ENCODE measurements at regions not wholly inside any gene's neighbourhood (a gene's known extent, or its start where the extent isn't known, plus 50 kb on each side); places are given as distances from the start of the nearest gene placed in this dataset.

GRCh38 chr2:180456801-180457200, 449.7 kb upstream of the CWC22 start:
- Histone ChIP-seq H3K9ac (ENCODE audit: low read length) (no peak overlapping the region), H3K9me3 (replicated peaks; ENCODE audit: insufficient read depth, low read length) (no peaks in the 10 kb centered on the region), H3K4me1 (ENCODE audit: low read length) (no peaks in the 10 kb centered on the region), H3K9me2 (replicated peaks; ENCODE audit: insufficient read depth, low read length) (no peaks in the 10 kb centered on the region), H3K27me3 (replicated peaks; ENCODE audit: insufficient read depth, low read length) (no peaks in the 10 kb centered on the region), H3K4me2 (ENCODE audit: low read depth, low read length) (no peak overlapping the region), H3K4me3 (ENCODE audit: low read length) (no peak overlapping the region), H3K36me3 (replicated peaks; ENCODE audit: insufficient read depth, low read length) (no peaks in the 10 kb centered on the region), H4K20me1 (ENCODE audit: insufficient read depth, low read length) (no peaks in the 10 kb centered on the region), H3F3A (ENCODE audit: insufficient read depth, low read length) (no peaks in the 10 kb centered on the region), H3K79me2 (ENCODE audit: low read length) (no peaks in the 10 kb centered on the region), H2AFZ (ENCODE audit: low read length) (no peak overlapping the region), H3K27ac (ENCODE audit: low read length) (no peak overlapping the region)
- no peak for TF ChIP-seq EZH2phosphoT487 (IDR thresholded peaks at IDR 0.05; ENCODE audit: low read length)
- TF ChIP-seq, protein P1, sequence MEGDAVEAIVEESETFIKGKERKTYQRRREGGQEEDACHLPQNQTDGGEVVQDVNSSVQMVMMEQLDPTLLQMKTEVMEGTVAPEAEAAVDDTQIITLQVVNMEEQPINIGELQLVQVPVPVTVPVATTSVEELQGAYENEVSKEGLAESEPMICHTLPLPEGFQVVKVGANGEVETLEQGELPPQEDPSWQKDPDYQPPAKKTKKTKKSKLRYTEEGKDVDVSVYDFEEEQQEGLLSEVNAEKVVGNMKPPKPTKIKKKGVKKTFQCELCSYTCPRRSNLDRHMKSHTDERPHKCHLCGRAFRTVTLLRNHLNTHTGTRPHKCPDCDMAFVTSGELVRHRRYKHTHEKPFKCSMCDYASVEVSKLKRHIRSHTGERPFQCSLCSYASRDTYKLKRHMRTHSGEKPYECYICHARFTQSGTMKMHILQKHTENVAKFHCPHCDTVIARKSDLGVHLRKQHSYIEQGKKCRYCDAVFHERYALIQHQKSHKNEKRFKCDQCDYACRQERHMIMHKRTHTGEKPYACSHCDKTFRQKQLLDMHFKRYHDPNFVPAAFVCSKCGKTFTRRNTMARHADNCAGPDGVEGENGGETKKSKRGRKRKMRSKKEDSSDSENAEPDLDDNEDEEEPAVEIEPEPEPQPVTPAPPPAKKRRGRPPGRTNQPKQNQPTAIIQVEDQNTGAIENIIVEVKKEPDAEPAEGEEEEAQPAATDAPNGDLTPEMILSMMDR (IDR thresholded peaks at IDR 0.05; ENCODE audit: low read length) = no peak
- no peak for DNase-seq

- DNase-seq = no peak
- H2AFZ ChIP-seq (ENCODE audit: low read length) = no peak overlapping the region
- H3K79me2 ChIP-seq (ENCODE audit: low read length) = no peaks in the 10 kb centered on the region
- no peaks in the 10 kb centered on the region for H3K36me3 ChIP-seq (replicated peaks; ENCODE audit: insufficient read depth, low read length)
- H3K9ac ChIP-seq (ENCODE audit: low read length) = no peak overlapping the region
- no peaks in the 10 kb centered on the region for H3K9me3 ChIP-seq (replicated peaks; ENCODE audit: insufficient read depth, low read length)
- TF ChIP-seq, protein P1 (IDR thresholded peaks at IDR 0.05; ENCODE audit: low read length) = no peak
- TF ChIP-seq EZH2 (optimal IDR thresholded peaks at IDR 0.05; ENCODE audit: low read depth, low read length) = no peak
- 0 out of 2 replicates have a peak, but pooled peaks cover 2% of the 10 kb centered on the region for H3K9me2 ChIP-seq (replicated peaks; ENCODE audit: insufficient read depth, low read length)
- H3K4me1 ChIP-seq (ENCODE audit: low read length) = no peaks in the 10 kb centered on the region
- H4K20me1 ChIP-seq (ENCODE audit: insufficient read depth, low read length) = no peaks in the 10 kb centered on the region
- no peaks in the 10 kb centered on the region for H3F3A ChIP-seq (ENCODE audit: insufficient read depth, low read length)
- H3K4me3 ChIP-seq (ENCODE audit: low read length) = no peak overlapping the region
- no peak overlapping the region for H3K4me2 ChIP-seq (ENCODE audit: low read depth, low read length)
- no peak overlapping the region for H3K27ac ChIP-seq (ENCODE audit: low read length)
- no peaks in the 10 kb centered on the region for H3K27me3 ChIP-seq (replicated peaks; ENCODE audit: insufficient read depth, low read length)
These were observed 443.7 kb upstream of the CWC22 start for GRCh38 chr2:180450841-180451240.

DNA sequence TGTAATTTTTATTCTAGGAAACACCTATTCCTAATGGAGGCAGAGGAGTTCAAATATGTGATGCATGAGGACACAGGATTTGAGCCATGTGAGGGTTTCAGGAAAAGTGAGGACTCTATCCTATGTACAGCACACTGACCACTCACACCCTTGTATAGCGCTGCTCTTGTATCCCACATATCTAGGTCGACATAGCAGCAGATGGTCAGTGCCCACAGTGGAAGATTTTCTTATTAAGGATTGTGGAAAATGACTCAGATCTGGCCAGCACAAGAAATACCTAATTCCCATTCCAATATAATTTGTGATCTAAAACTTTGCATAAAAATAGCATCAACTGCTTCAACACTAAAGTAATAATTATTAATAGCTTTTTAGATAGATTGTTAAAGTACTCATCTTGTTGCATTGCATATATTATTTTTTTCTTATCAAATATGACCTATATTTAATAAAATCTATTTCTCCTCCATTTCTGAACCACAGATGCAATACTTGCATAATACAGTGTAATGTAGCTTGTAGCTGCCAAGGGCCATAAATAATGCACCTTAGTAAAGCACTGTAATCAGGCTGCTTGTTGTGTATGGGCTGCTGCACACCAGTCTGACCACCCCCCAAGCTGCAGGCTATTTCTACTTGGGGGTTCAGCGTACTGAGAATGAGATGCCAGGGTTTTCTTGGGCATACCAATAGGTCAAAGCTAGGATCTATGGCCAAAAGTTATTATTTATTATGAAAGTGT, 442.2 kb upstream of the CWC22 start:
- Histone ChIP-seq H3K27me3 (replicated peaks; ENCODE audit: insufficient read depth, low read length) (no peaks in the 10 kb centered on the region), H3K36me3 (replicated peaks; ENCODE audit: insufficient read depth, low read length) (no peaks in the 10 kb centered on the region), H4K20me1 (ENCODE audit: insufficient read depth, low read length) (no peaks in the 10 kb centered on the region), H3K4me1 (ENCODE audit: low read length) (no peaks in the 10 kb centered on the region), H3K4me2 (ENCODE audit: low read depth, low read length) (no peak overlapping the region), H3K9me3 (replicated peaks; ENCODE audit: insufficient read depth, low read length) (no peaks in the 10 kb centered on the region), H3K79me2 (ENCODE audit: low read length) (no peaks in the 10 kb centered on the region), H2AFZ (ENCODE audit: low read length) (no peak overlapping the region), H3K9me2 (replicated peaks; ENCODE audit: insufficient read depth, low read length) (0 out of 2 replicates have a peak, but pooled peaks cover 2% of the 10 kb centered on the region), H3K27ac (ENCODE audit: low read length) (no peak overlapping the region), H3F3A (ENCODE audit: insufficient read depth, low read length) (no peaks in the 10 kb centered on the region), H3K9ac (ENCODE audit: low read length) (no peak overlapping the region), H3K4me3 (ENCODE audit: low read length) (no peak overlapping the region)
- no peak for DNase-seq
- TF ChIP-seq, protein P1 (IDR thresholded peaks at IDR 0.05; ENCODE audit: low read length) = no peak
- TF ChIP-seq EZH2 (optimal IDR thresholded peaks at IDR 0.05; ENCODE audit: low read depth, low read length) (no peak), EZH2phosphoT487 (IDR thresholded peaks at IDR 0.05; ENCODE audit: low read length) (no peak)
